Activated CD4-positive, alpha-beta T cell treated with anti-CD3 and anti-CD28 coated beads, Interleukin-2, amount 10 ng/mL, durations not matched to agents 7 days and 5 days (primary cell): ENCODE measurements at regions not wholly inside any gene's neighbourhood (a gene's known extent, or its start where the extent isn't known, plus 50 kb on each side); places are given as distances from the start of the nearest gene placed in this dataset.

Experiments
- CTCF ChIA-PET: fragments of 350-600 bp; sonication (Branson Sonifier 250); formaldehyde crosslinking; loops from one replicate; lab custom pipeline; 2021; ENCODE audit warnings: antibody characterized with exemption; lab: Charles Lee
- POLR2A ChIA-PET: fragments of 350-600 bp; sonication (Branson Sonifier 250); formaldehyde crosslinking; loops from one replicate; lab custom pipeline; 2021; ENCODE audit warnings: antibody characterized with exemption; lab: Charles Lee
- DNase-seq: peaks from one replicate; pipeline ENCODE4 v3.0.0-alpha.2; 2020
- H3K27ac Mint-ChIP-seq: one replicate; pipeline ENCODE4 v1.8.0; 2021; ENCODE audit warnings: mild to moderate bottlenecking, moderate library complexity, mixed read lengths
- H3K27me3 Mint-ChIP-seq: one replicate; pipeline ENCODE4 v1.8.0; 2021; ENCODE audit warnings: mixed read lengths
- H3K36me3 Mint-ChIP-seq: one replicate; pipeline ENCODE4 v1.8.0; 2021; ENCODE audit warnings: low read depth, mixed read lengths
- H3K4me1 Mint-ChIP-seq: one replicate; pipeline ENCODE4 v1.8.0; 2021; ENCODE audit warnings: mixed read lengths
- H3K4me3 Mint-ChIP-seq: one replicate; pipeline ENCODE4 v1.8.0; 2021; ENCODE audit warnings: mild to moderate bottlenecking, moderate library complexity, mixed read lengths
- H3K9me3 Mint-ChIP-seq: one replicate; pipeline ENCODE4 v1.8.0; 2021; ENCODE audit warnings: mixed read lengths

DNA sequence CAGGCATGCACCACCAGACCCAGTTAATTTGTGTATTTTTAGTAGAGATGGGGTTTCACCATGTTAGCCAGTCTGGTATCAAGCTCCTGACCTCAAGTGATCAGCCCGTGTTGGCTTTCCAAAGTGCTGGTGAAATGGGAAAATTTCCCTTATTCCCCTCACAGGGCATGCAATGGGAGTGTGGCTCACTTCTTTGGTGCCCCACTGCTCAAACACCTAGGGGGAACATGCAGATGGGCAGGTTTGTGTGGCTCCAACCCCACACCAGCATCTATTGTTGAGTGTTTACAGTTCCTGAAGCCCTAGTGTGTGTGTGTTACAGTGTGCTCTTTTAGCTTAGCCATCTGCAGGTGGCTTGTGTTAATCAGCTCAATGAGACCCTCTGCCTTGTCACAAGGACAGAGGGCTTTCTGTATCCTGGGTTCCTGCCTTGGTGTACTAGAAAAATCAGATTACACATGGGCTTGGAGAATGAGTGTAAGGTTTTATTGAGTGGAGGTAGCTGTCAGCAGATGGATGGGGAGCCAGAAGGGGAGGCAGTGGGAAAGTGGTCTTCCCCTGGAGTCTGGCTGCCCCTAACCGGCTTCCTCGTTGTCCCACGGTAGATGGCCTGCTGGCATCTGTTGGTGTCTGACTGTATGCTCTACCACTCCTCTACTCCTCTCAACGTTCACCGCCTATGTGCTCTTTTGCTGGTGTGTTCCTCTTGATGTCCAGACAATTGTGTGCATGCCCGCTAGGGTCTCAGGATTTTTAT, 248.1 kb upstream of the CBLB start:
- peaks cover 8% of the 10 kb centered on the region for H3K36me3 Mint-ChIP-seq
- CTCF ChIA-PET, result interaction anchor here (0.5 to 1.1 kb wide), 5 partner anchors 11 to 579 kb away, joined by 3 to 4 read pairs (median 3); no protein-coding TSS in a partner anchor
- peaks cover 14% of the 10 kb centered on the region for H3K9me3 Mint-ChIP-seq
- POLR2A ChIA-PET, result no interaction called here
- no peaks in the 10 kb centered on the region for H3K27me3 Mint-ChIP-seq
- H3K4me3 Mint-ChIP-seq, result no peak overlapping the region
- no peak overlapping the region for H3K27ac Mint-ChIP-seq
- H3K4me1 Mint-ChIP-seq, result peaks cover 14% of the 10 kb centered on the region
- no peak for DNase-seq

DNA sequence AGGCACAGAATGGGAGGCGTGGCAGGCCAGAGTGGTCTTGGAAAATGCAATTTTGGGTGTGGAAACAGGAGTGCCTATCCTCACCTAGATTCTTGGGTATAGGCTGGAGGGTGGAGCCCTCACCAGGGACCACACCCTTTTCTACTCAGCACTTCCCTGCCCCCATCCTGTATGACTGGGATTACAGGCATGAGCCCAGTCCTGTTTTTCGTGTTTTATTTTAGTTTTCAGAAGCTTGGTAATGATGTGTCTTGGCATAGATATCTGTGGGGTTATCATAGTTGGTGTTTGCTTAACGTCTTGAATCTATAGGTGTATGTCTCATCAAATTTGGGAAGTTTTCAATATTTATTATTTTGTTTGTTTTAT, 248.7 kb upstream of the CBLB start:
- H3K27ac Mint-ChIP-seq, result no peak overlapping the region
- H3K9me3 Mint-ChIP-seq, result peaks cover 14% of the 10 kb centered on the region
- no peak for DNase-seq
- CTCF ChIA-PET, result interaction anchor here (0.5 to 0.9 kb wide), 3 partner anchors 12 to 234 kb away, joined by 3 read pairs; no protein-coding TSS in a partner anchor
- H3K36me3 Mint-ChIP-seq, result peaks cover 8% of the 10 kb centered on the region
- POLR2A ChIA-PET, result no interaction called here
- H3K4me3 Mint-ChIP-seq, result no peak overlapping the region
- H3K27me3 Mint-ChIP-seq, result no peaks in the 10 kb centered on the region
- H3K4me1 Mint-ChIP-seq, result peaks cover 14% of the 10 kb centered on the region

DNA sequence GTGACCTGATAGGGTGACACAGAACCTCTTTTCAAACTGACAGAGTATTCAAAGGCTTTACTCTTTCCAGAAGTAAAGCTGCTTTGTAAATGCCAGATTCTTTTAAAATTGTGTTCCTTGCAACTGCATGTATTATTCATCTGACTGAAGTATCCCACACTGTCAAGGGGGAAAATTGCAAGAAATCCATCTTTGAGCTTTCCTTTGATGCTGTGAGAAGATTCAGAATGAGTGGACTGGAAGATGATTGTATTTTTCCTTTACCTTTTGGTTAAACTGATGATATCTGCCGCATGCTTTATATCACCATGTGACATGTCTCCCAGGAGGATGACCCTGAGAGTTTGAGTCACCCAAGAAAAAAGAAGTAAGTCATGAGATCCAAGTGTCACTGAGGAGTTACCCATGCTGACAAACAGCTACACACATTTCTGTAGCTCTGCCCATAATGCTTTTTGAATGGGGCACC, 250.8 kb upstream of the CBLB start:
- Mint-ChIP-seq H3K4me3 (no peak overlapping the region), H3K4me1 (peaks cover 14% of the 10 kb centered on the region), H3K9me3 (peaks cover 11% of the 10 kb centered on the region), H3K27ac (no peak overlapping the region), H3K27me3 (no peaks in the 10 kb centered on the region), H3K36me3 (peaks cover 8% of the 10 kb centered on the region)
- DNase-seq, result no peak
- ChIA-PET POLR2A (no interaction called here), CTCF (no interaction called here)

DNA sequence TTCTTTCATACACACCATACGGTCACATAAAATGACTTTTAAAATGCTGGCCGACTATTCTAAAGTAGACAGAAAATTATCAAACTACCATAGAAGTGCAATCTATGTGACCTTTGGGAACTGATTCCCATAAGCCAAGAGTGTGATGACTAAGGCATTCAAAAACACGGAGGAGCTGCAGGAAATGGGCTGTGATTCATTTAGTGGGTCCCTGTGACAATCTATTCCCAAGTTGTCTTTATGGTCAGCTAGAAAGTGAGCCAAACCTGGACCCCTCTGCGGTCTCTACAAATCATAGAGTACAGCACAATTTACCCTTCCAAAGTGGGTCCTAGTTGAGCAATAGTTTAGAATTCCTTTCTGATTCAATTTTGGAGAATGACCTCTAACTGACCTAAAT, 251.5 kb upstream of the CBLB start:
- peaks cover 8% of the 10 kb centered on the region for H3K36me3 Mint-ChIP-seq
- H3K4me3 Mint-ChIP-seq, result no peak overlapping the region
- ChIA-PET CTCF (no interaction called here), POLR2A (no interaction called here)
- no peak overlapping the region for H3K27ac Mint-ChIP-seq
- H3K9me3 Mint-ChIP-seq, result peaks cover 11% of the 10 kb centered on the region
- DNase-seq, result no peak
- H3K27me3 Mint-ChIP-seq, result no peaks in the 10 kb centered on the region
- peaks cover 14% of the 10 kb centered on the region for H3K4me1 Mint-ChIP-seq

DNA sequence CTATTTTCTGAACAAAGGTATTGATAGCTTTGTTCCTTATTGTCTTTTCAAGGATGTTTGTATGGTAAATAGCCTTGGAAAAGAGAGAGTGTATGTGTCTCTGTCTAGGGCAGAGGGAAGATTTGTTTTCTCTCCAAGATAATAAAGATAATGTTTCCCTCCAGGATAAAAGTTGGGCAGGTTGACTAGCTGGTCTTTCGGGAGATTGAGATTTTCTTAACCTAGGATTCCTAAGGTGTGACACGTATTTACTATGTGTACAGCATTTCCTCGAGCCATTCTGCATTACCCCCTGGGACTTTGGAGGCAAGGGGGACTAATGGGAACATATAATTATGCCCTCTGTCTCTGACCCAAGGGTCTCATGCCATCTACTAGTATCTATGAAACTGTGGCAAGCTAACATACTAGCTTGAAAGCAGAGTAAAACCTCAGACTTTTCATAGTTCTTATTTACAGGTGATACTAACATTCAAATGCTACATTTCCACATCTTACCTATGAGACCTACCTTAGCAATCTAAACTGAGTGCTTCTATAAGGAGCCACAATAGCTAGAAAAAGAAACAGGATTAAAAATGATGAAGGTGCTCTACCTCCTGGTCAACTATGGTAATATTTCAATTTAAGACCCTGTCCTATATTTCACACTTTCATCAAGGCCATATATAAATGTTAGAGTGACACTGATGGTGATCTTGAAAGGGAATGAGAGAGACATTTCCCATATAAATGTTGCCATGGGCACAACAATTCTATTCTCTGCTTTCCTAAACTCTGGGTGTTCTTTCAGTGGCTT, 252.9 kb upstream of the CBLB start:
- POLR2A ChIA-PET, result no interaction called here
- no peaks in the 10 kb centered on the region for H3K27me3 Mint-ChIP-seq
- no peak for DNase-seq
- H3K4me1 Mint-ChIP-seq, result peaks cover 14% of the 10 kb centered on the region
- H3K27ac Mint-ChIP-seq, result no peak overlapping the region
- no peak overlapping the region for H3K4me3 Mint-ChIP-seq
- peaks cover 11% of the 10 kb centered on the region for H3K9me3 Mint-ChIP-seq
- CTCF ChIA-PET, result interaction anchor here (0.8 kb wide), 1 partner anchor 10 kb away, joined by 3 read pairs; no protein-coding TSS in a partner anchor
- H3K36me3 Mint-ChIP-seq, result peaks cover 8% of the 10 kb centered on the region

DNA sequence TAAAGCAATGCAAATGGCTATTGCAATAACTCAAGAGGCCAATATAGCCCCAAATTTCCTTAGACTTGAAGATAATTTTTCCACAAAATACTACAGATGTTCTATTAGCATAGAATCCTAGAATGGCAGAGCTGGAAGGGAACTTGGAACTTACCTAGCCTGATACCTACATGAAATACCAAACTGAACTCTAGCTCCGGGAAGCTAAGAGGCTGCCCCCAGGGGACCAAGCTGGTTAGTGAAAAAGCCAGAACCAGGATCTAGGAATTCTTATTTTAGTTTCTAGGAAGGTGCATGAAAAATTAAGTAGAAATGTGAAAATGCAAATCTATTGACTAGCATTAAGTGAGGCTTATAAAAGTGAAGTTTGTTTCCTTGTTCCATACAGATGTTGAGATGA, 256.0 kb upstream of the CBLB start:
- Mint-ChIP-seq H3K4me3 (no peak overlapping the region), H3K27me3 (no peaks in the 10 kb centered on the region), H3K36me3 (no peaks in the 10 kb centered on the region), H3K9me3 (peaks cover 10% of the 10 kb centered on the region), H3K4me1 (peaks cover 3% of the 10 kb centered on the region), H3K27ac (no peak overlapping the region)
- ChIA-PET POLR2A (no interaction called here), CTCF (interaction anchor here (1.1 to 1.3 kb wide), 3 partner anchors 12 to 32 kb away, joined by 3 read pairs; no protein-coding TSS in a partner anchor)
- no peak for DNase-seq

DNA sequence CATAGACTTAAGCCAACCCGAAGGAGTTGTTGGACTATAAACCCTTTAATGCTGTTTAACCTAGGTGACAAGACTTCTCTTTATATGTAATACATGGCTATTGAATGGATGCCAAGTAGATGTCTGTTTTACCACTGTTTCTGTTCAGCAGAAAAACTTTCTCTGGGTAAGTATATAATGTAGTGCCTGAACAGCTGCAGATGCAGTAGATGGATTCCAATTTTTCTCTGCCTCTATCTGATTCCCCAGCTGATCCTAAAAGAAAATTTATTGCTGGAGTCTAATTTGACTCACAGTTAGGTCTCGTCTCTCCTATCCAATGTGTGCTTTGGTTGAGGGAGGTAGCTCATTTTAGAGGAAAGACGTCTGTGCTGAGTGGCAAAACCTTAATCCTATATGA, 256.5 kb upstream of the CBLB start:
- H3K27ac Mint-ChIP-seq, result no peak overlapping the region

DNA sequence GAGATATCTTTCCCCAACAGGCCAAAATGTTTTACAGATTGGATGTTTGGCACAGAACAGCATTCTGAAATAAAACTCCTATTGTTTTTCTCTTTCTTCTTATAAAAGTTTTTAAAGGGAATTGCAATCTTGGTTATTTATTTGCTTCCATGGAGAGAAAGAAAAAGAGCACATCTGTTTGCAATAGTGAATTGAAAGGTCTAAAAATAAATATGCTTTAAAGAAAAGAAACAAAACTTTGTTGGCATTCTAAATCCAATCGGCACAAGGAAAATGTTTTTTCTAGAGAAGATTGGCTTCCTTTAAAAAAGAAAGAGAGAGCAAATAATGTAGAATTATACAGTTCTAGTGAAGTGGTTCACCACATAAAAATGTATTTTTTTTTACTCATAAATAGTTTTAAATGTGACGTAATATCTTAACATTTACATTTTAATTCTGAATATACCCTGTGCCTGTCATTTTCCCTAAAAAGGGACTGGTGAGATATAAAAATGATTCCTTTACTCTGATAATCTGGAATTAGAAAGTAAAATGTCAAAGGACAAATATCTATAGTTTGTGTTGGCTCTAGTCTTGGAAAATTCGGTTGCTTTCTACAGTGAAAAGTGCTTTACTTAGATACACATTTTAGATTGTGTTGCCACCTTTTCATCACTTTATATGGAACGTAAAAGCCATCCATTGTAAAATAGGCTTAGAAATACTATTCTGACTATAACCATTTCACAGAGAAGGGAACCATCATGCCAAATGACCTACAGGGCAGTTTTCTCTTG, 257.4 kb upstream of the CBLB start:
- ChIA-PET POLR2A (no interaction called here), CTCF (no interaction called here)
- H3K27ac Mint-ChIP-seq, result no peak overlapping the region
- peaks cover 8% of the 10 kb centered on the region for H3K4me1 Mint-ChIP-seq
- H3K4me3 Mint-ChIP-seq, result no peak overlapping the region
- no peaks in the 10 kb centered on the region for H3K27me3 Mint-ChIP-seq
- no peaks in the 10 kb centered on the region for H3K36me3 Mint-ChIP-seq
- no peak for DNase-seq
- peaks cover 6% of the 10 kb centered on the region for H3K9me3 Mint-ChIP-seq

More for the DNA sequence above, 256.5 kb upstream of the CBLB start:
- Mint-ChIP-seq H3K4me3 (no peak overlapping the region), H3K27me3 (no peaks in the 10 kb centered on the region), H3K9me3 (peaks cover 9% of the 10 kb centered on the region), H3K4me1 (peaks cover 3% of the 10 kb centered on the region), H3K36me3 (no peaks in the 10 kb centered on the region)
- ChIA-PET POLR2A (no interaction called here), CTCF (interaction anchor here (1.1 to 1.3 kb wide), 3 partner anchors 11 to 33 kb away, joined by 3 read pairs; no protein-coding TSS in a partner anchor)
- DNase-seq, result no peak

DNA sequence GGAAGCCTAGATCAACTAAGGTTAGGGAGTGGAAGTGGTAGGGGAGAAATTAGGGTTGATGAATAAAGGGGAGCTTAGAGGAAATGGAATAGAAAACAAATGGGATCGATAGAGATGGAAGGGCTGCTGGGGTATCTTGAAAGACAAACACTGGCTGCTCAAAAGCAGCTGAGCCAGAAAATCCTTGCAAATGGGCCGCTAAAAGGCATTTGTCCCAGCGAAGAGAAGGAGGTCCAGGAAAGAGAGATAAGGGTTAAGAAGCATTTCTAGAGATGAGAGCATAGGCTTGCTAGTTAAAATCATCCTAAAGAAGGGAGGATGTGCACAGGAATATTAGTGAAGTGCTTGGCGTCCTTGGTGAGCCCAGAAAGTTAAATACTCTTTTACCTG, 258.0 kb upstream of the CBLB start:
- H3K4me3 Mint-ChIP-seq, result no peak overlapping the region
- no peak for DNase-seq
- no peak overlapping the region for H3K27ac Mint-ChIP-seq
- H3K27me3 Mint-ChIP-seq, result no peaks in the 10 kb centered on the region
- H3K36me3 Mint-ChIP-seq, result no peaks in the 10 kb centered on the region
- H3K9me3 Mint-ChIP-seq, result peaks cover 6% of the 10 kb centered on the region
- CTCF ChIA-PET, result no interaction called here
- POLR2A ChIA-PET, result no interaction called here
- peaks cover 8% of the 10 kb centered on the region for H3K4me1 Mint-ChIP-seq

DNA sequence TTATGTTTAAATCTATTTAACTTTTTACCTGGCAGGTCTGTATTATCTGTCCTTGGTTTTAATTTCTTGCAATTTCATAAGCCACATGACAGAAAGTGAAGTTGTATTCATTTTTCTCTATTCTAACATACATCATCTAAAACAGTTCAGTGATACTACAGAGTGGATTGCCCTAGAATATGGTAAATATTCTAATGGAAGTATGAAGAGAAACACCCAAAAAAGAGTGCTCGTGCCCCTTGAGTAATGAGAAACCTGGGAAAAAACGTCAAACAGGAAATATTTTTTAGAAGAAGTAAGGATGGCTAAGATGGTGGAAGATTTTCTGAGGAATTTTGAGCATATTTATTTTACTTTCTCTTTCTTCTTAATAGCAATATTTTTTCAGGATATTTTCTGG, 261.1 kb upstream of the CBLB start:
- Mint-ChIP-seq H3K4me3 (no peak overlapping the region), H3K27ac (no peak overlapping the region), H3K9me3 (peaks cover 20% of the 10 kb centered on the region), H3K27me3 (no peaks in the 10 kb centered on the region), H3K4me1 (peaks cover 8% of the 10 kb centered on the region), H3K36me3 (peaks cover 6% of the 10 kb centered on the region)
- ChIA-PET CTCF (no interaction called here), POLR2A (no interaction called here)
- DNase-seq, result no peak

DNA sequence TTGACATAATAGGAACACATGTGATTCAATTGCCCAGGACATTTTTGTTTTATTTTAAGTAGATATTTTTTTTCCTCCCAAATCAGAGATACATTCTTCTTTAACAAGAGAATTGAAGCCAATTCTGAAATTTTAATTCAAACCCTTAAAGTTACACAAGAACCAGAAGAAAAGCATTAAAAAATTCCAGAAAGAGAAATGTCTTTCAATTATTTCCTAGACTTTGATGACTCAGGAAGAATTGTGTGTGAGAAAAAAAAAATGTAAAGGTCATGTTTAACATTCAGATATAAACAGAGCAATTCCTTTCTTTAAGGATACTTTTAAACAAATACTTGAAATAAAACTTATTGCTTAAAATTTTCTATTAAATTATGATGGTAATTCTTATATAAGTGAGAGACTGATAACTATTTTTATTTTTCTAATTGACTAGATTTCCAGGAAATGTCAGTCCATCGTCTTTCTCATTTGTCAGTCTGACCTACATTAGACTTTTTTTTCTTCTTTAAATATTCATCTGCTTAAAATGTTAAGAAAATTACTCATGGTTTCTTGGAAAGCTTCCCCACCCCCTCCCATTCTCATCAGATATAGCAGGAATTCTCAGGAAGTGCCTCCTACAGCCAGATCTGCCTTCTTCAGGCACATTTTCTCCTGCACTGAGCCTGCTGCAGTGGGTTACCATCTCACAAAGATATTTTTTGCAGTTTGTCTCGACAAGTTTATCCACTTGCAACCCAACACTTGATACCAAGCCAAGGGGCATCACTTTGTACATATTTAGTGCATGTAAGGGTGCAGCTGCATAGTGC, 261.8 kb upstream of the CBLB start:
- Mint-ChIP-seq H3K27me3 (no peaks in the 10 kb centered on the region), H3K4me3 (no peak overlapping the region), H3K27ac (no peak overlapping the region), H3K36me3 (peaks cover 9% of the 10 kb centered on the region), H3K4me1 (peaks cover 8% of the 10 kb centered on the region), H3K9me3 (peaks cover 23% of the 10 kb centered on the region)
- no peak for DNase-seq
- ChIA-PET POLR2A (no interaction called here), CTCF (interaction anchor here (1.5 kb wide), 1 partner anchor 9 kb away, joined by 3 read pairs; no protein-coding TSS in a partner anchor)
